Midbrain (tissue), 1 donor: ENCODE measurements at regions not wholly inside any gene's neighbourhood (a gene's known extent, or its start where the extent isn't known, plus 50 kb on each side); places are given as distances from the start of the nearest gene placed in this dataset.

ENCODE experiments used
- DNase-seq: peaks from one replicate; lab custom pipeline; 2025; lab: John Stamatoyannopoulos, UW

GRCh38 chr2:217246108-217246507 is 386.2 kb upstream of the TNP1 start:
- DNase-seq: no peak

GRCh38 chr2:217244815-217245214 is 385.0 kb upstream of the TNP1 start:
- DNase-seq: no peak

- no peak for DNase-seq
Observed at GRCh38 chr2:217242947-217243346, 383.1 kb upstream of the TNP1 start.

DNA sequence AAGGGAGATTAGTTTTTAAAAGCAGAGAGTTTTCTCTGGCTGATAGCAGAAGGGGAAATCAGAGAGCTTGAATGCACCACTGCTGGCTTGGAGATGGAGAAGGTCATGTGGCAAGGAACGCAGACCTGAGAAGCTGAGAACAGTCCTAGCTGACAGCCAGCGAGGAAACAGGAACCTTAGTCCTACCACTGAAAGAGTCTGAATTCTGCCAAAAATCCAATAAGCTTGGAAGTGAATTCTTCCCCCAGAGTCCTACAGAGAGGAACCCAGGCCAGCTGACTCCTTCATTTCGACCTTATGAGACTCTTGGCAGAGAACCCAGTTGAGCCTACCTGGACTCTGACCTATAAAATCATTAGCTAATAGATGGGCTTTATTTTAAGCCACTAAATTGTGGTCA is 371.9 kb upstream of the TNP1 start:
- no peak for DNase-seq

- no peak for DNase-seq
Observed at GRCh38 chr2:217231212-217231611, 371.3 kb upstream of the TNP1 start.

DNA sequence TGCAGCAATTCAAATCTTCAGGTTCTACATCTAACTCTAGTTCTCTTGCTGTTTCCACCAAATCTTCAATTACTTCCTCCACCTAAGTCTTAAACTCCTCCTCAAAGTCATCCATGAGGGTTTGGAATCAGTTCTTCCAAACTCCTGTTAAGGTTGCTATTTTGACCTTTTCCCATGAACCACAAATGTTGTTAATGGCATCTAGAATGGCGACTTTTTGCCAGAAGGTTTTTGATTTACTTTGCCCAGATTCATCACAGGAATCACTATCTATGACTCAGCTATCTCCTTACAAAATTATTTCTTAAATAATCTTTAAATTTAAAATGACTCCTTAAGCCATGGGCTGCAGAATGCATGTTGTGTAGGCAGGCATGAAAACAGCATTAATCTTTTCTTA is 368.9 kb upstream of the TNP1 start:
- no peak for DNase-seq

DNA sequence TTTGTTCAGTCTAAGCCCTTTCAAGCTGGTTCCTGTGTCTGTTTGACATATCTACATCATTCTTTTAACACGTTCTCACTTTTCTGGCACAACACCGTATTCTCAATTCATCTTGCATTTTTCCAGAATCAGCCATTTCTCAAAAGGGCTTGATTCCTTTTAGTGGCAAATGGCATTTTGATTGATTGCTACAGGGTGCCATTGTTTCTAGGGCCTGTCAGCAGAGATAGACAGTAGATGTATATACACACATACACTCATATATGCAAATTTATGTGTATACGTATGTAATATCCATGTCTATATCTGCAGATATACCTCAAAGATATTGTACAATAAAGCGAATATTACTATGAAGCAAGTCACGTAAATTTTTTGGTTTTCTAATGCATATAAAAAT is 367.9 kb upstream of the TNP1 start:
- no peak for DNase-seq

DNA sequence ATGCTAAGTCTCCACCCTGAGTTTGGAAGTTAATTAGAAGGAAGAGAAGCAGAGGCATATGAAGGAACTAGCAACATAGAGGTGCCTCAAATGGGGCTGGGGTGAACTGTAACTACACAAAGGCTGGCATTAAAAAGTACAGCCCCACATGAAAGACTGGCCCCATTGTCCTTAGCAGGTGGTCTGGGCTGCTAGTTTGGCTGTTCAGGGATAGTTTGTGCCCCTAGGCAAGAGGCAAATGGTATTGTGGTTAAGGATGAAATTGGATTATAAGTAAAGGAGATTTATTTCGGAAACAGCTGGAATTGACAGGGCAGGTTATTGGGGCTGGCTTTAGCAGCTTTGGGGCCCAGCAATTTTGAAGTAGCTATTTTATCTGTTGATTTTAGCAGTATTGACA is 365.7 kb upstream of the TNP1 start:
- no peak for DNase-seq

DNA sequence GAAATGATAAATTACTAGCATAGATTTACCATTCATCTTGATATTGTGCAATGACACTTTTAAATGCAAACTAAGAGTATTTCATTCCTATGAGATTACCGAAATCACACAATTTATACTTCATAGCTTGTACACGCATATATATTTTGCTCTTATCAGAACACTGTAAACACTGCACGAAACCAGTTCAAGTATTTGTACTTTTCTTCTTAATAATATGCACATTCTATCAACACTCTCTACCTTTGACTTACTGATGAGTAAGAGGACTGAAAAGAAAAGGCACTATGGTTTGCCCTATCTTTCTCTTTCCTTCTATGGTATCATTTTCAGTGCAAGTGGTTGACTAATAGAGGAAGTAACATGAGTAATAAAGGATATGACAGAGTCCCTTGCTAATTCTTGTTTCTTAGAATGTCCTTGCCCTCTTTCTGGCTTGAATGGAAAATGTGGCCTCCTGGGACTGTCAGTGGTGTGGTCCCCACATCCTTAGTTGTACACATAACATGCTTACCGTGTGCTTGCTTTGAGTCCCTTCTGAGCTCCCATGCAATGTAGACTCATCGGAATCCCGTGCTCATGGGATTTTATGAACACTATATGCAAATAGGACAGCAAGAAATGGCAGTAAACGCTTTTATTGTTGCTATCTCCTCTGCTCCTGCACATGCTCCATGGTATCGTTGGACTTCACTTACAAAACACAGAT is 363.5 kb upstream of the TNP1 start:
- DNase-seq: no peak

GRCh38 chr2:217222309-217222910 is 362.5 kb upstream of the TNP1 start:
- no peak for DNase-seq

DNA sequence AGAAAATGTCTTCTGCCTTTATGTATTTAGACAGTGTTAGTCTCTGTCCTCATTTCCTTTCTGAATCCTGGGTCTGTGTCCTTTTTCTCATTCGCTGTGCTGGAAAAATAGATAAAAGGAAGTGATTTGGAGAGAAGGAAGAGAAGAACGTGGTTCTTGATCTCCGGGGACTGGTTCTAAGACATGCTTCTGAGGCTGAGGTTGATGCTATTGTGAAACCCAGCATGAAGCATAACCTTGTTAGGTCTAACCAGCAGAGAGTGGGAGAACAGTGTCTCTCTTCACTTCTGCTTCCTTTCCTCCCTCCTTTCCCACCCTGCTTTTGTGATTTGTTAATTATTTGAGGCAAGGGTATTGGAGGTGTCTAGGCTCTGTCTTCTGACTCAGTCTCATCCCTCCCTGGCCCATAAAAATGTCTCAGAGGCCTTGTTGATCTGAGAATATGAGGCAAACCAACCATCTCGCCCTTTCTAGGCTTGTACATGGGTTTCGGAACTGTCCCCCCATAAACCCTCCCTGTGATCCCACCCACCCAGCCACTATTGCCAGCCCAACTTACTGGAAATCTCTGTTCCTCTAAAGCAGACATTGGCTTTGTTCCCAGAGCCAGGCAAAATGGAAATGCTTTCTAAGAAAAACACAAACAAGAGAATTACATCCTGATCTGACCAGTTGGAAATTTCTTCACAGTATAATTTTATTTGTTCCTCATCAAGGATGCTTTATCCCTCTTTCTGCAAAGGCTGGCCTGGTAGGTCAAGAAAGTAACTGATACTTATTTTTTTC is 360.6 kb upstream of the TNP1 start:
- DNase-seq: peak; percentile 21

DNA sequence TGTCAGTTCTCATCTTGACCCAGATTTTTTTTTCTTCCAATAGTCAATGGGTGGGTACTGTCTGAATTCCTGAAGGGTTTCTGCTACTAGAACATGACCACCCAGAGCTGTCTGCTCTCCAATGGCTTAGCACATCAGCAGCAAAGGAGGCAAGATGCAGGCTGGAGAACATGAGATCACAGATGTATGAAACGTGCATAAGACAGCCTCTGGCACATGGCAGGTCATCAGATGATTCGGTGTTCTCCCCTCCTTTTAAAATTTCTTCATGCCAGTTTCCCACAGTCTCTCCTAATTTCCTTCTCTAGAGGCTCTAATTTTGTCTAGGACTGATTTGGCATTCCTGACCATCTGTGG is 359.3 kb upstream of the TNP1 start:
- DNase-seq: no peak

- no peak for DNase-seq
Observed at GRCh38 chr2:217218269-217219163, 358.7 kb upstream of the TNP1 start.

- no peak for DNase-seq
Observed at GRCh38 chr2:217216982-217217381, 357.1 kb upstream of the TNP1 start.

- no peak for DNase-seq
Observed at GRCh38 chr2:217216316-217216715, 356.5 kb upstream of the TNP1 start.

GRCh38 chr2:217215877-217216276 is 356.0 kb upstream of the TNP1 start:
- no peak for DNase-seq

DNA sequence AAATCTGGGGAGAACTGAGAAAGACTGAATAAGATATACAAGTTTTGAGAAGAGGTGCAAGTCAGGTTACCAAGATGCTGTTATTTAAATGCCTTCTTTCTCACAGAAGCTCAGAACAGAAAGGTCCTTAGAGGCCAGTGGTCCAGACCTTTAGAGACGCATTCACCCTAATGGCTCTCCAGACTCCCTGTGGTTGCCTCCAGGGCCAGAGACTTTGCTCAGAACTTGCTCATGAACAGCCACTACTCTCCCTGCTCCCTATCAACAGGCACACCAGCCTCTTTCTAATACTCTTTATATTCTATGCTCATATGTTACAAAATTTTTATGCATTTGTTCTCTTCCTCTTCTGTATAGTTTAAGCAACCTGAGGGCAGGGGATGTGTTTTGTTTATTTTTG is 349.0 kb upstream of the TNP1 start:
- no peak for DNase-seq

GRCh38 chr2:217207699-217208010 is 347.8 kb upstream of the TNP1 start:
- no peak for DNase-seq

- no peak for DNase-seq
Observed at GRCh38 chr2:217206907-217207698, 347.2 kb upstream of the TNP1 start.

- DNase-seq: no peak
Observed at GRCh38 chr2:217206016-217206725, 346.3 kb upstream of the TNP1 start.

GRCh38 chr2:217204358-217204757 is 344.5 kb upstream of the TNP1 start:
- no peak for DNase-seq
